ENCODE measurements at regions not wholly inside any gene's neighbourhood (a gene's known extent, or its start where the extent isn't known, plus 50 kb on each side); places are given as distances from the start of the nearest gene placed in this dataset.
"Not testable (repeated sequence)": the region's sequence is repeated elsewhere in the genome, so short reads cannot be mapped to it uniquely, and the experiment has no call there.

DNA sequence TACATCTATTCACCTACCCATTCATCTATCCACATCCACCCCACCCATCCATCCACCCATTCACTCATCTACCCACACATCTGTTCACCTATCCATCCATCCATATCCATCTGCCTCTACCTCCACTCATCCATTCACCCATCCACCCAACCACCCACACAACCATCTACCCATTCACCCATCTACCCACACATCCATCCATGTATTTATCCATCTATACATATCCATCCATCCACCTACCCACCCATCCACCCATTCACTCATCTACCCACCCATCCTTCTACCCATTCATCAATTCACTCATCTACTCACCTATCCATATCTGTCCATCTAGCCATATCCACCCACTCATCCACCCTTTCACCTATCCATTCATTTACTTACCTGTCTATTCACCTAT lies 187.6 kb downstream of the ASB1 start:
- no peaks in the 10 kb centered on the region for H3K27me3 ChIP-seq
- no peak for DNase-seq
- no peaks in the 10 kb centered on the region for H3K4me1 ChIP-seq (ENCODE audit: insufficient read depth)
- H3K27ac ChIP-seq = no peak overlapping the region
- H3K9me3 ChIP-seq = no peaks in the 10 kb centered on the region
- intact Hi-C loops (cut with DNase I) = no loop called here
- H3K36me3 ChIP-seq = no peaks in the 10 kb centered on the region
- no peak for TF ChIP-seq POLR2A (IDR thresholded peaks at IDR 0.05)
- no peak for TF ChIP-seq CTCF (IDR thresholded peaks at IDR 0.05)
- no peak for TF ChIP-seq EP300 (IDR thresholded peaks at IDR 0.05)
- H3K4me3 ChIP-seq = no peak overlapping the region

DNA sequence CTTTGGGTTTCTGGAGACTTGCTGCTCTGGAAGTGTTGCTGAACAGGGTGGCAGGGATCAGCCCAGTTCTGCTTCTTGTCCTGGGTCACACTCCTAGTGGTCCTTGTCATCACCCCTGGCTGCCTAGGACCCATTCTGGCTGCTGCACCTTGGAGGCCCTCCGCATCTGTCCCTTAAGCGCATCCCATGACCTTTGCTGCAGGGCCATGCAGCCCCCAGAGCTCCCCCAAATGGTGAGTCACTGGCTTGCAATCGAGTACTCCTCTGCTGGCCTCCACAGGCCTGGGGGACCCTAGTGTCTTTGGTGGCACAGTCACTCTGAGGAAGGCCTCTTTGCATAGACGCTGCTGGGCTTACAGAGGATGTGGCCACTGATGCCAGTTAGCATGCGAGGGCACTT lies 188.5 kb downstream of the ASB1 start:
- Histone ChIP-seq H3K9me3 (no peaks in the 10 kb centered on the region), H3K4me3 (no peak overlapping the region), H3K36me3 (no peaks in the 10 kb centered on the region), H3K4me1 (ENCODE audit: insufficient read depth) (no peaks in the 10 kb centered on the region), H3K27ac (no peak overlapping the region), H3K27me3 (no peaks in the 10 kb centered on the region)
- 72 to 87% (median 86%) methylated on average over 5 of the region's 5 CpGs for WGBS, 3 donors
- intact Hi-C loops (cut with DNase I) = no loop called here
- DNase-seq = no peak
- TF ChIP-seq EP300 (IDR thresholded peaks at IDR 0.05) (no peak), POLR2A (IDR thresholded peaks at IDR 0.05) (no peak), CTCF (IDR thresholded peaks at IDR 0.05) (no peak)

DNA sequence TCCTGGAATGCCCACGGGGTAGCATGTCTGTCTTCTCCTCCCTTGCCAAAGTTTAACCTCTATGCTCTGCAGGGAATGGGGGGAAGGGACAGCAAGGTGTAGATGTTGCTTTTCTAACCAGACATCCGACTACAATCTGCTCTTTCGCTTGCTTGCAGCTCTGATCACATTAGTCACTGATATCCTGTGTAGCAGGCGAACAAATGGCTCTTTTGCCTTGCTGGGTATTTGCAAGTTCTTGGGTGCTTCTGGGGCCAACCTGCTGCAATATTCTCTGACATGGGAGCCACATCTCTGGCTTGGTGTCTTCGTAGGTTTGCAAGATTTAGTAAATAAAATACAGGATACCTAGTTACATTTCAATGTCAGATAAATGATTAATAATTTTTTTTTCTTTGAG lies 190.0 kb downstream of the ASB1 start:
- H3K9me3 ChIP-seq = no peaks in the 10 kb centered on the region
- intact Hi-C loops (cut with DNase I) = no loop called here
- no peak overlapping the region for H3K27ac ChIP-seq
- no peak overlapping the region for H3K4me3 ChIP-seq
- no peak for TF ChIP-seq CTCF (IDR thresholded peaks at IDR 0.05)
- TF ChIP-seq EP300 (IDR thresholded peaks at IDR 0.05) = no peak
- no peak for TF ChIP-seq POLR2A (IDR thresholded peaks at IDR 0.05)
- no peaks in the 10 kb centered on the region for H3K36me3 ChIP-seq
- 70 to 77% (median 76%) methylated on average over 5 of the region's 5 CpGs for WGBS, 3 donors
- H3K4me1 ChIP-seq (ENCODE audit: insufficient read depth) = no peaks in the 10 kb centered on the region
- DNase-seq = no peak
- no peaks in the 10 kb centered on the region for H3K27me3 ChIP-seq

- H3K27ac ChIP-seq; H3K4me1 ChIP-seq (ENCODE audit: insufficient read depth); H3K4me3 ChIP-seq; DNase-seq; H3K36me3 ChIP-seq; intact Hi-C loops (cut with DNase I); H3K9me3 ChIP-seq; H3K27me3 ChIP-seq: not testable (repeated sequence)
- WGBS, 3 donors = 25 to 53% (median 52%) methylated on average over 2 of the region's 2 CpGs
Observed at GRCh38 chr2:238618494-238619283, 192.0 kb downstream of the ASB1 start.

DNA sequence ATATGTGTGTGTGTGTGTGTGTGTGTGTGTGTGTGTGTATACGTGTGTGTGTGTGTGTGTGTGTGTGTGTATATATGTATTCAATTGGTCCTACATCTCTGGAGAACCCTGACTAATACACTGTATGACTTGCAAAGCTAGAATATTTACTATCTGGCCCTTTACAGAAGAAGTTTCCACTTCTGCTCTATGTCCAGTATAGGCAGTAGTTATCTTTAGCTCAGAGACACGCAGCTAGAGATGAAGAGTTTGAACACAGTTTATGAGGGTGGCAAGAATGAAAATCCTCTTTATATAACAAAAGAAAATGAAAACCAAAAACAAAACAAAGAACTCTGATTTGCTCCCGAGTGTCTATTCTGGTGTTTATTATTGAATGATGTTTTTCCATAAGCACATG lies 201.2 kb downstream of the ASB1 start:
- Histone ChIP-seq H3K27me3 (no peaks in the 10 kb centered on the region), H3K4me3 (no peak overlapping the region), H3K4me1 (ENCODE audit: insufficient read depth) (no peaks in the 10 kb centered on the region), H3K36me3 (no peaks in the 10 kb centered on the region), H3K9me3 (no peaks in the 10 kb centered on the region), H3K27ac (no peak overlapping the region)
- intact Hi-C loops (cut with DNase I) = no loop called here
- TF ChIP-seq EP300 (IDR thresholded peaks at IDR 0.05) = no peak
- TF ChIP-seq POLR2A (IDR thresholded peaks at IDR 0.05) = no peak
- TF ChIP-seq CTCF (IDR thresholded peaks at IDR 0.05) = no peak
- no peak for DNase-seq
- WGBS, 3 donors = 49 to 59% (median 51%) methylated on average over 3 of the region's 3 CpGs

All from ovary (tissue), 7 donors.